ENCODE measurements at regions not wholly inside any gene's neighbourhood (a gene's known extent, or its start where the extent isn't known, plus 50 kb on each side); places are given as distances from the start of the nearest gene placed in this dataset.

DNA sequence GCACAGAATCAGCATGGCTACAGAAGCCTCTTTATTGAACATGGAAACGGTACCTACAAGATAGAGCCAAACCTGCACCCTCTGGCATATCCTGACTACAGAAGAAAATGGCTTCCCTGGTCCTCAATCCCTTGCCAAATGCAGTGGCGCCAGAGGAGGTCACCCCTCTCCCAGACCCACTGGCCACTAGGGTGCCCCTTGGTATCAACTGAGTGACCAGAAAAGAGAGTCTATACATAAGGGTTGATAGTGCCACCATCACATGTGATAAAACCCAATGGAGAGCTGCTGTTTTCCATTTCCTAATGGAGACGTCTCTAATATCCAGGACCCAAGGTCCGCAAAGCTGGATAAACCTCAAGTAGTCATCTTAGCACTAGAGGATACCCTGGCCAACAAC is 52.7 kb upstream of the ALK start:
- DNase-seq = no peak

DNA sequence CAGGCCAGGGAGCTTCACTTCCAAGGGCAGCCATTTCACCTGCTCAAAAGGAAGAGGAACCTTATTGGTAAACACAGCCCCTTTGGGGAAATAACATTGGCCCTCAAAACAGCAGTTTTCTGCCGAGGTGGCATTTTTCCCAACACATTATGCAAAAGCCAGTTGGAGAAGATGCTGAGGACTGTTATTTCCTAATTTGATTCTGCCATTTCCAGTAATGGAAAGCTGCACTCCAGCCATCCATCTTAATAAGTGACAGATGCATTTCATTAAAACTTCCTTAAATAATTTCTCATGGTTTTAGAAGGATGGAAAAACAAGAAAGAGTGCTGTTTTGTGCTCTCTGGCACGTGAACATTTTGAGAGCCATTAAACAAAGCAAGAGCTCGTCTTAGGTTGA is 55.9 kb upstream of the ALK start:
- DNase-seq = no peak

- DNase-seq = no peak
Observed at GRCh38 chr2:29981402-29981801, 60.0 kb upstream of the ALK start.

DNA sequence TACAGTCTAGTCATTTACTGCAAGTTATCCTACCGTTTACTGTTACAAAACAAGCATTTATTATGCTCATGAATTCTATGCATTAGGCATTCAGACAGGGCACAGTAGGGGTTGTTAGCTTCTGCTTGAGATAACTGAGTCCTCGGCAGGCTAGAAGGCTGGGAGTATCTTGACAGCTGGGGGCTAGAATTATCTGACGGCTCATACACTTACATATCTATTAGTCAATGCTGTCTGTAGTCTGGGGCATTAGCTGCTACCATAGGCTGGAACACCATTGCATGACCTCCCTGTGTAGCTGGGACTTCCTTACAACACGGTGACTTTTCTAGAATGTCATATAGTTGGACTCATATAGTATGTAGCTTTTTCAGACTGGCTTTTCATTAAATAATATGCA is 61.9 kb upstream of the ALK start:
- no peak for DNase-seq

DNA sequence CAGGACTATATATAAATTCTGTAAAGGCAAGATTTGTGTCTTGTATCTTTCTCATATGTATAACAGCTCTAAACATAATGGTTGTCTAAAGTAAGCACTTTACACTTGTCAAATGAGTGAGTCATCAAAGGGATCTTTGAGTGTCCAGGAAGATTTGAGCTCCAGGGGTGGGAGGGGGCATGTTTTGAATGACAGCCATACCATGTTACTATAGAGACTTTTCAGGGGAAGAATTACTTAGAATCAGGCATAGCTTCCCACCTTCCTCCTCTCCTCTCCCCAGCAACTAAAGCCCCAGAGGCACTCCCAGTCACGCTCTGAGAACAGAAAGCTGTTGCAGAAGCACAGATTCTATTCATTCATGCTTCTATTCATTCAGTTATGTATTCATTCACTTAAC is 65.8 kb upstream of the ALK start:
- no peak for DNase-seq

DNA sequence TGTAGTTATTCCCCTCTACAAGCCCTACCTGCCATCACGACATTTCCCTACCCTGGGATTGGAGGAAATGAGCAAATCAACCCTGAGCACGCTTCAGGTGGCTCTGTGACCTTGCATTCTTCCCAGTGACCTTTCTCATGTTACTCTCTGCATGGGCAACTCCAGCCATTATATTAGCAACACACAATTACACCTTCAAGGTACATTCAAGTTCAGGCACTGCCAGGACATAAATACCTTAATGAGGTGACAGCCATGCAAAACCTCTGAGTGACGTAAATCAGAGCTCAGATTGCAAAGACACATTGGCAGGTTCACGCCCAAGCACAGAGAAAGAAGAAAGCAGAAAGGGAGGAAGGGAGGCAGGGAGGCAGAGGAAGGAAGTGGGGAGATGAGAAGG is 68.7 kb upstream of the ALK start:
- DNase-seq = no peak

DNA sequence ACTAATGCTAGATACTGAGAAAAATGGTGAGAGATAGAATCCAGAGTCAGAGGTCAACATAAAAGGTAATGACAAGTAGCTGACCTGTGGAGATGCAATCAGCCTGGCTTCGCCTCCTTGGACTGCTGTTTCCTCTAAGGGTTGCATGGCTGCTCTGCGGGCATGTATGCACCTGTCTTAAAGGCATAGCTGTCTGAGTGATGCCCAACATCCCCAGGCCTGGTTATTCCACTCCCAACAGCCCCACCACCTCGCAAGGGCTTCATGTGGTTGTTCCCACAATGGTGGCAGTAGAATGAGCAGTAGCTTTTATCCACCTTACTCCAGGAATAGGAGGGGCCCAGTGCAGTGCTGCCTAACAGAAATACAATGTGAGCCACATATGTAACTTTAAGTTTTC is 69.7 kb upstream of the ALK start:
- no peak for DNase-seq

GRCh38 chr2:29995241-29995640 is 73.9 kb upstream of the ALK start:
- no peak for DNase-seq

- DNase-seq = no peak
Observed at GRCh38 chr2:30003128-30003527, 81.7 kb upstream of the ALK start.

GRCh38 chr2:30022444-30023071 is 101.2 kb upstream of the ALK start:
- no peak for DNase-seq

- DNase-seq = no peak
Observed at GRCh38 chr2:30024281-30024680, 102.9 kb upstream of the ALK start.

GRCh38 chr2:30026091-30027055 is 105.0 kb upstream of the ALK start:
- DNase-seq = peak; percentile 86

GRCh38 chr2:30029804-30030203 is 108.4 kb upstream of the ALK start:
- no peak for DNase-seq

DNA sequence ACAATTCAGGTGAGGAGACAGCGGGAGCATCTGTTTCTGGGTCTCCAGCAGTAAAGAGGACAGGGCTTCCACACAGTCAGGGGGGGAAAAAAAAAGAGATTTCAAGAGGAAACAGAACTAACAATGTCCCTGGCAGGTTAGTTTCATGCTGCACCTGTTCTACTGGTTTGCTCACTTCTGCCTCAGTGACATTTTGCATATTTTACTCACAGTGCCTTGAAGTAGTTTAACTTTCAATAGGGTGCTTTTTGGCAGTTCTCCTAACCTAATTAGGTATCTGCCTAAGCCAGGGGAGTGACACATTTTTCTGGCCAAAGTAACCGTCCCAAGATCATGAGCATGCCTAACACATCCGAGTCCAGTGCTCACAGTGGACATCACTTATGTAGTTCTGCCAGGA is 109.0 kb upstream of the ALK start:
- no peak for DNase-seq

GRCh38 chr2:30031184-30031583 is 109.8 kb upstream of the ALK start:
- DNase-seq = no peak

DNA sequence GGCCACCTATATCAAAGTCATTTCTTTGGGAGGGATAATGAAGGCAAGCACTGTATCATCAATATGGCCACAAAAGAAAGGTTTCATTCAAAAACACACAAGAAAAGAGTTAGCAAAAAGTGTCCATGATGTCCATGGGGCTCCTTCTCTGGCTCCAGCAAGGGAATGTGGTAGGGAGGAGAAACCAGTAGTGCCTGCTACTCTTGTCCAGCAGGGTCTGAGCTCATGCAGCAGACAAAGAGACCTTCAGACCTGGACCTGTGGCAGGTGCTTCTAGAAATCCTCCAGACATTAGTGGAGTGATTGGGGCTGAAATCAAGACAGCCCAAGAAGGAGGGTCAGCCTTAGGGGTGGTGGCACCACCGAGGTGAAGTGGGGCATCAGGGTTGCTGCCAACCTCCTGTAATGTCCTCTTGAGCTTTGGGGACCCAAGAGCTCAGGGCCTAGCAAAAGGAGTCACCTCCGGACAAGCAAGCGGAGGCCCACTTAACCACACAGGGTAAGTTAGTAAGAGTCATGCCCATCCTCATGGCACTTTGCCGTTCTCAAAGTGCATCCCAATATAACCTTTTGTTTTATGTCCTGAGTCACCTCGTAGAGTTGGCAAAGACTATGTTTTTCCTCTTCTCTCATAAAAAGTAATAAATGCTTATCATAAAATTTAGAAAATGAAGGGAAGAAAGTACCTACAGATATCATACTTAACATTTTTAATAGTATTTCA is 112.6 kb upstream of the YPEL5 start:
- DNase-seq = no peak

DNA sequence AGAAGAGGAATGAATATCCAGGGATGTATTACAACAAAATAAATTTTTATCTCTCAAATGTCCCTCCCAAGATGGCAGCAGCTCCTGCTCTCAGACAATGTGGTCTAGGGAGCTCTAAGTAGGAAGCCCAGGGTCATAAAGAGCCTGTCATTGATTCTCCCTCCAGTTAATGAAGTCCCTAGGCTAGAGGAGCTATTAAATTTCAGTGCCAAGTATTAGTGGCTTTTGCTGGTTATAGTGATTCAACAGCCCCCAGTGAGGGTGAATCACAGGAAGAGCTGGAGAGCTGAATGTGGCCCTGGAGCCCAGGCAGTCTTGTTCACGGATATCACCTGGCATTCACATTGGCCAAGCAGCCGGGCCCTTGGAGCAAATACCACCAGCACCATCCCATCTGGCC is 109.8 kb upstream of the YPEL5 start:
- no peak for DNase-seq

- DNase-seq = no peak
Observed at GRCh38 chr2:30038419-30038818, 108.4 kb upstream of the YPEL5 start.

GRCh38 chr2:30039101-30039500 is 107.7 kb upstream of the YPEL5 start:
- DNase-seq = no peak

DNA sequence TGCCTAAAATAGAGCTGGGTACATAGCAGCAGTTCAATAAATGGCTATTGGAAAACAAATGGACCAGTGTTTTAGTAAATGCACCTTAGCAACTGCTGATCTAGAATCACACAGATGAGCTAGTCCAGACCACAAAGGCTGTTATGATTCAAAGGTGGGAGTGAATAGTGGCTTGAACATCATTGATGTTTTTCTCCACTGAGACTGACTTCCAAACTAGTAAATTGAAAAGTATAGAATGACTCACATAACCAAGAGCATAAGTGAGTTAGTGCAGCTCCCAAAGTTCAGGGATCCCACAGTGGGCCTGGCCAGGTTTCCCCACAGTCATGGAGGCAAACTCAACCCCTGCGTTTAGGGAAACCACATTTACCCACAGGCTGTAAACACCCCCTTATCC is 106.7 kb upstream of the YPEL5 start:
- DNase-seq = no peak

- DNase-seq = no peak
Observed at GRCh38 chr2:30041884-30042283, 104.9 kb upstream of the YPEL5 start.

GRCh38 chr2:30046396-30046795 is 100.4 kb upstream of the YPEL5 start:
- no peak for DNase-seq

GRCh38 chr2:30046979-30047378 is 99.8 kb upstream of the YPEL5 start:
- DNase-seq = no peak

- no peak for DNase-seq
Observed at GRCh38 chr2:30048636-30049175, 98.1 kb upstream of the YPEL5 start.

Data from amniotic stem cell (primary cell).